Muscle of back (tissue), 3 donors: ENCODE measurements at regions not wholly inside any gene's neighbourhood (a gene's known extent, or its start where the extent isn't known, plus 50 kb on each side); places are given as distances from the start of the nearest gene placed in this dataset.
"Not testable (repeated sequence)": the region's sequence is repeated elsewhere in the genome, so short reads cannot be mapped to it uniquely, and the experiment has no call there.

ENCODE experiments used
- DNase-seq, 3 donors: peaks; one replicate each; pipeline versions ENCODE4 v3.0.0 to v3.0.0-alpha.2; 2013

DNA sequence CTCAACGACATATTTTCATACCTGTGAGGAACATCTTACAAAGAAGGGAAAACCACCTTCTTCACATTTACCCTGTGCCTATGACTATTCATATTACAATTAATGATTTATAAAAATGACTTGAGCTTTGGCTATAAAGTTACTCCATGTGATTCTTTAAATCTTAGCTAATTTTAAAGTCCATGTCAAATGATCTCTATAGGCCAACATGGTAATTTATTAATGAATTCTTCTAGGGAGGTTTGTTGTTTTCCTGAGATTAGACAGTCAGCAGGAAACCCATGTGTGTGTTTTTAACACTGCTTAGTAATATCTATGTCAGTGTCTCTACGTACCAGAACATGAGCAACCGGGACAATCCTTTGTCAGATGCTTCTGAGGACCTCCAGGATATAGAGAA, 307.3 kb downstream of the IPMK start:
- no peak for DNase-seq

DNA sequence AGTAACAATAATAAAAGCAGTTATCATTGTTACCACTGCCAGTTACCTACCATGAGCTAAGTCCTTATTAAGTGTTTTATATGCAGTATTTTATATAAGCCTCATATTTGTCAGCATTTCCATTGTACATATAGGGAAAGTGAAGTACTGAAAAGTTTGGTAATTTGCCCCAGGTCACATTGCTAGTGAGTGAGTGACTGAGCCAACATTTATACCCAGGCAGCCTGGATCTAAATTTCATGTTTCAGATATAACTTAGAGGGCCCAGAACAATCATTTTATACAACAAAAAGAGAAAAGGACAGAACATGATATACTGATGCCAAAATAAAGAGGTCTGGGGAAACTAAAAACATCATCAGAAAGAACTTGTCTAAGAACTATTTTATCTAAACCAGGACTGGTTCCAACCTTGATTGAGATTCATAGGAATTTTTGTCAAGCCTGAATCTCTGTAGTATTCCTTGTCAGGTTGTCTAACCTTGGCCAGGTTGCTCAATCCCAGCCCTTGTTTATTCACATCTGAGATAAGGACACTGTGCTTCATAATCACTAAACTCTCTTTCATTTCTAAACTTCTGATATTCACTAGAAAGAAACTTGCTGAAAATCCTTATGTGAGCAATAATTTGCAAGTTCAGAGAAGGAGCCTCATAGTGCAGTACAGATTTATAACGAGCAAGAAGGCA, 308.2 kb downstream of the IPMK start:
- no peak for DNase-seq

DNA sequence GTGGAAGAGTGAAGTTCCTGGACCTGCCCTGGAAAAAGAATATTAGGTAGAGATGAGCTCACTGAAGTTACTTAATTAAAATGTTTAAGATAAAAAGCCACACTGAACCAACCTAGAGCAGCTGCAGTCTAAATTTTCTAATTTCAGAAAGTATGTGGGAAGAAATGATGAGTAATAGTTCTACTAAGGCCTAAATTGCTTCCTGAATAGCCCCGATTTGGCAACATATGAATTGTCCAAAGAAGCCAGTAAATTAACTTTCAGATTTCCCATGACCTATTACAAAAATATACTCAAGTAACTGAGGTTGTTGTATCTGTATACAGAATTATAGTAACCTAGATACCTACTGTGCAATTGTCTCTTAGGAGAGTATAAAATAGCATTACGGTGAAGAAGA, 312.6 kb downstream of the IPMK start:
- DNase-seq = no peak

DNA sequence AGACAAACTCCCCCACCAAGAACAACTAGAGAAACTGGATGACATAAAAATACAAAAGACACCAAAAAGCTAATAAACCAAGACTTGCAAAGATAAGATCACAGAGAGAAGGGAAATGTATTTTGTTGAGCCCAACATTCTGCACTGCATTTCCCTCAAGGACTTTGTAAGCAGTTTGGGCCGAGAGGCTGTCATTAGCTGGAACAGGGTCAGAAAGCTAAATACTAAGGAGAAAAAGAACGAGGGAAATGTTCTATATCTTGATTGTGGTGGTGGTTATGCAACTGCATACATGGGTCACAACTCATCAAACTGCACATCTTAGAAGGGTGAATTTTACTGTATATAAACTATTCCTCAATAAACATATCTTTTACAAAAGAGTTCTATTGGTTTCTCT, 315.0 kb downstream of the IPMK start:
- DNase-seq = peak in 2 of 3 donors; percentile 3 to 13

DNA sequence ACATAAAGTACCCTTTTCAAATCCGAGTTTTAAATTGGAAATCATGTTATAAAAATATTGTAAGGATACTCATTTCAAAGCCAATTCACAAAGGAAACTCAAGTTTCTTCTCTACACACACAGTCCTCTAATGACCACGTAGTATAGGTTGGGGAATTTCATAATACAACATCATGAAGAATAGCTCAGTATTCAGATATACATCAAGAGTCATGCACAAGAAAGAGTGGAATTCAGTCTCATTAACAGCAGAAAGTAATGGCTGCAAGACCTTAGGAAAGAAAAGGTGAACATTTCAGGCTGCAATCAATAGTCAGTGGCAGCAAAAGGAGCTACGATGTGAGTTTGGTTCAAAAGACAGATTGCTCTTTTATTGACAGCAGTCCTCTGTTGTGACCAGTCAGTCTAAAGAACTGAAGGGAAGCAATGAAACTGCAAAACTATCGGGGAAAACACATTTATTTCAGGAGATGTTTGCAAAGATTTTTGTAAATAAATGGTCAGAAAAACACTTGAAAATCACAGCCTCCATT, 317.2 kb downstream of the IPMK start:
- DNase-seq = no peak

DNA sequence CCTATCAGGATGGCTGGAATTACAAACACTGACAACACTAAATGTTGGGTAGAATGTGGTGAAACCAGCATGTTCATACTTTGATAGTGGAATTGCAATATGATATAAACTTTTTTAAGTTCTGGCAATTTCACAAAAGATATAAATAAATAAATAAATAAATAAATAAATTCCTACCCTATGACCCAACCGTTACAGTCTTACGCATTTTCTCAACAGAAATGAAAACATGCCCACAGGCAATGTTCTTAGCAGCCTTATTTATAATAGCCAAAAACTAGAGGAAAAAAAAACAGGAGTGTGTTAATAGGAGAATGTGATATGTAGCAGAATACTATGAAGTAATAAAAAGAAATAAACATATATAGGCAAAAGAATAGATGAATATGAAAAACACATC, 318.9 kb downstream of the IPMK start:
- no peak for DNase-seq

DNA sequence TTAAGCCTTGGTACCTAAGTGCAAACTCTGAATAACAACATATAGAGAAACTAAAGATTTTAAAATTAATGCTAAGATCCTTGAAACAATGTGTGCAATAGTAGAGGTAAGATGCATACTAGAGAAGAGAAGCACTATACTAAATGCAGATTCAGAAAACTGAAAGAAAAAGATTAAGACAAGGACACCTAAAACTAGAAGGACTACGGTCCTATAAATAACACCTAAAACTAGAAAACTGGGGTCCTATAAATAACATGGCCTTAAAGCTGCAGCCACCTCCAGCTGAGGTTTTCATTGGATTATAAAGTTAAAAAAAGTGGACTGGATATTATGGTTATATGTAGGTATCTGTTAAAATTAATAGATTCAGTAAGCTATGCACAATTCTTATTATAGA, 320.9 kb downstream of the IPMK start:
- DNase-seq = no peak

DNA sequence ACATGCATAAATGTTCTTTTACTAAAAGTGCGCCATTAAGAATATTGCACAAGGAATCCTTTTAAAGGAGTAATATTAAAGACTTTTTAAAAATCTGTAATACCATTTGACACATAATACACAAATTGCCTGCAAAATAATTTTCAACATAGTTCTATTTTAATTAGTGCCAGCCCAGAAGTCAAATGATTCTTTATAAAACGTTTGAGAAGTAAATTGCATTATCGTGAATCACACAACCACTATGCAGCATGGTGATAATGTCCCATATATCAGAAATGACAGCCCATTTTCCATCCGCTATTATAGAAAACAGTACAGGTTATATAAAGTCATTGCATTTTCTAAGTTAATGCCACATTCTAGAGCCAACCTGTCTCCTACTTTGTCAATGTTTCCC, 324.0 kb downstream of the IPMK start:
- no peak for DNase-seq

DNA sequence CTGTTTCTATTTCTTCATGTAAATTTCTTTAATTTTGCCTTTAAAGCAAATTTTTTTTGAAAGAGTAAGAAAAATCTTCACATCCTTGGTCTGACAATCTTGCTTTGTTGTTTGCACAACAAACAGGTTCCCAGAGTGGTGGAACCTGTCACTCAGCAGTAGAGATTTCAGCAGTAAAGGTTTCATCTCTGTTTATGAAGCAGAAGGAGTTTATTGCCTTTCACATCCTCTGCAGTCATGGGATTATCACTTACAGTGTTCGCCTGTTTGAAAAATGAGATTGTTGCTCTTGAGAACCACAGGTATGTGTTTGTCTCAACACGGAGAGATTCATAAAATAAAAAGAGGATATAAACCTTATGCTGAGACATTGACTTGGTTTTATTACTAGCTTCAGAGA, 342.6 kb downstream of the IPMK start:
- no peak for DNase-seq

DNA sequence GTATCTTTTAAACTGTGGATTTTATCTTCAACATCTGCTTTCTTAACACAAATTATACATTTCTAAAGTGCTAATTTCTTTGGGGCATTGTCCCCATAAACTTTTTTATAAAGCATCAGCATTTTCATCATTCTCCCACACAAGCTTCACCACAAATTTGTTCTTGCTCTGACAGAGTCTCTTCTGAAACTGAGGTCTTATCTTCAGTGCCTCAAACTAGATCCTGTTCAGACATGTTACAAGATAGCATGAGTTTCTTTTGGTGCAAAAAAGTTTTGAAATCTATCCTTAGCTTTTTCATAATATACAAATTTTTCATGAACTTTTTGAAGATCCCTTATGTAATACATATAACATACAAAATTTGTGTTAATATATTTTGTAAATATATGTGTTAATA, 346.6 kb downstream of the IPMK start:
- no peak for DNase-seq

DNA sequence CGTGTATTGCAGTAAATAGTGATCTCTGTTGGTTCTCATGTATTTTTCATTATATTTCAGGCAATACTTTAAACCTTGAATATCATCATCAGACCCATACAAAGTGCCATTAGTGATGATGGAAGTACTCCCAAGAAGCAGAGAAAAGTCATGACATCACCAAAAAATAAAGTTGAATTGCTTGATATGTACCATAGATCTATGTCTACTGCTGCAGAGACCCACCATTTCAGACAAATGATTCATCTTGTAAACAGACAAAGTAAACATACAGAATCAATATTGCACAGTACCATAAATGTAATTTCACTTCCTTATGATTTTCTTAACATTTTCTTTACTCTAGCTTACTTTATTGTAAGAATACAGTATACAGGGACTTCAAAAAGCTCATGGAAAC, 347.8 kb downstream of the IPMK start:
- no peak for DNase-seq

DNA sequence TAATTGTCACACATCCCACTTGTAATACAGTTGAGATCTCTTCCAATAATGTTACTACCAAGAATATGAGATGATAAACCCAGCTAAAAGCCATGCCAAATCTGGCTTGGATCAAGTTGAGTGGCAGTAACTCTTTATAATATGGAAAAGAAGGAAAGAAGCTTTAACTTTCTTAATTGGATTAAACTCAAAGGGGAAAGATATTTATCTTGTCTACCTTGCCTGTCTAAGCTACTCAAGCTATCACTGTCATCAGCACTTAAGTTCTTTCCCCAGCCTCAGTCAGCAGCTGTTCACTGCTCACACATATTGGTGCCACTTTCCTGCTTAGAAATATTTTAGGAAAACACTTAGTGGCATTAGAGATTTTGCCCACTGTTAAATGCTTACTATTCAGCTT, 350.7 kb downstream of the IPMK start:
- DNase-seq = no peak

DNA sequence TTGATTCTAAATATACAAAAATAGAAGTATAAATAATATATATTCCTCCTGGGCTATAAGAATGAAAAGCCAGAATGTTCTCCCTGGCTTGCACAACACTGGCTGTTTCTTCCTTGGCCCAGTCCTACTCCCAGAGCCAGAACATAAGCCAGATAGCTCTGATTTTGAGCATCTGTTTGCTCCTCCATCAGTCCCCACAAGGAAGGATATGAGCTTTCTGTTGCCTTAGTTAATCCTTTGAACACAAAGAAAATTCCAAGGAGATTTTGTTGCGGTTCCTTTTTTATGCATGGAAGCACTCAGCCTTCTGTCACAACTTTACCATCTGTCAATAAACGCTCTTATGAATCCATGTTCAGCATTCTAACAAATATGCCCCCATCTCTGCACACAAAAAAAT, 361.8 kb downstream of the IPMK start:
- peak; percentile 18 to 72 (median 28) for DNase-seq

DNA sequence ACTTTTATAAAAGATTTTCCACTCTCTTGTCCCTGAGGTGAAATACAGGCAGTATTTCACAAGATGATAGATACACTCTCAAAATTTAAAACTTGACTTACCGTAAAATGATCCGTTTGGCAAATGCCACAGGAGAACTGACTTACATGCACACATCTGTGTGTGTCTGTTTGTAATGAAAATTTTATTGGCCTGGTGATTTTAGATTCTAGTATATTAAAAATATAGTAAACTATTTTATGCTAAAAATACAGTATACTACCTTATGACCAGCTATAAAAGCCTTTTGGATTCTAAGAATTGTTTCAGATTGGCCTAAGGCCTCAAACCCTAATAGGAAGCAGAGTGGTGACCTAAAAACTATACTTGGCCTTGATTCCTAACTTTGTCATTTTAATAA, 362.7 kb downstream of the IPMK start:
- DNase-seq = peak; percentile 9 to 57 (median 31)

DNA sequence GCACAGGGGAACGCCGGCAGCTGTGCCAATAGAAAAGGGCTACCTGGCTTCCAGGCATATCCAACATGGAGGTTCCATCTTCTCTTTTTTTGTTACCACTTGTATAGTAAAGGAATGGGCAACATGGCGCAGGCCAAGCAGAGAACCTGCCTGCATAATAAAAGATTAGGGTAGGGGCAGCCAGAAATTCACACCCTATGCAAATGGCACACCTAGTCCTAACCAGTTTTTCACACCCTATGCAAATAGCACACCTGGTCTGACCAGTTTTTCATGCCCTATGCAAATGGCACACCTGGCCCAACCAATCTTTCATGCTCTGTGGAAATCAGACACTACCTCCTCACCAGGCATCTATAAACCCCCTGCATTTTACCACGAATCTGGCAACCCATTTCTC, 369.5 kb downstream of the IPMK start:
- no peak for DNase-seq

DNA sequence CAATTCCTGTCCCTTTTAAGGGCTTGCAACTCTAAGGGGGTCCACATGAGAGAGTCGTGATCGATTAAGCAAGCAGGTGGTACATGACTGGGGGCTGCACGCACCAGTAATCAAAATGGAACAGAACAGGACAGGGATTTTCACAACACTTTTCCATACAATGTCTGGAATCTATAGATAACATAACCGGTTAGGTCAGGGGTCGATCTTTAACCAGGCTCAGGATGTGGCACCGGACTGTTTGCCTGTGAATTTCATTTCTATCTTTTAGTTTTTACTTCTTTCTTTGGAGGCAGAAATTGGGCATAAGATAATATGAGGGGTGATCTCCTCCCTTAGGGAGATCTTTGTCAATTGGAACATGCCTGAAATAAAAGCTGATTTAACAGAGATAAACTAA, 370.1 kb downstream of the IPMK start:
- DNase-seq = no peak

DNA sequence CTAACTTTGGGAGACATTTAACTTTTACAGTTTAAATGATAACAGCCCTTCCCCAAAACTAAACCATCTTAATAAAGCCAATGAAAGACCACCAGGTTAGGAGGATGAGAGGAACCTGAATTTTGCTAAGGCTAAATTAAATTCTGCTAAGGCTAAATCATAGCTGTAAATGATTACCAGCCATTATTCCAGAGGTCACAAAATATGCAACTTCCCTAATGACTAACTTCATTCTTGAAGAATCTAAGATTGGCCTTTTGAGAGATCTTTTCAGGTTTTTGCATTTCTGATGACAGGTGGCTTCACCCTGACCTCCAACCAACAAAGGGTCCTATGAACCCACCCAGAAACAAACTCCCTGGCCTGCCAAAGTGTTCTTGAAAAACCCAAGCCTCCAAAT, 373.3 kb downstream of the IPMK start:
- DNase-seq = no peak

DNA sequence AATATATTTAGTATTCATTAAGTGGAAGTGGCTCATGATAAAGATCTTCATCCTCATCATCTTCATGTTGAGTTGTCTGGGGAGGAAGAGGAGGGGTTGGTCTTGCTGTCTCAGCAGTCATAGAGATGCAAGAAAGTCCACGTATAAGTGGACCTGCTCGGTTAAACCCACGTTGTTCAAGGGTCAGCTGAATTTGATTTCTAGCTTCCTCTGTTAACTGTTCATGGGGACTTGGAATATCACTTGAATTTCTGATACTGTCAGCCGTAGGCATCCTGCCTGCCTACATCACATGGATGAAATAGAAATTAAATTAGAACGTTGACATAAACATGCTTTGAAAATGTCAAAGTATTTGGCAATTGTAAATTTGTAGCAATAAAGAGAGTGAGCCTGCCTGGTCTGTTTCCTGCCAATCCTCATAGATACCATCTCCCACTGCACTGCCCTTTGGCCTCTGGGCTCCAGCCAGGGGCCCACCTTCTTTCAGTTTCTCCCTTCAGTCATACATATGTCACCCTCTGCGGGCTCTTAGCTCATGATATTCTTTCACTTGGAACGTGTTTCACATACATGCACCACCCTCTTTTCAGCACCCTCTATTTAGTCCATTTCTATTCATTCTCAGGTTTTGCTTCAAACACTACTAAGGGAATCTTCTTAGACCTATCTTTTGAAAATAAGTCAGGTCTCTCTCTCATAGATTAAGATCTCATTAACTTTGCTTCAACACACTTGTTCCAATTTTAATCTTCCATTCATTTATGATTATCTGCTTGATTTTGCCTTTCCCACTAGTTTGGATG, 376.3 kb downstream of the IPMK start:
- no peak for DNase-seq

DNA sequence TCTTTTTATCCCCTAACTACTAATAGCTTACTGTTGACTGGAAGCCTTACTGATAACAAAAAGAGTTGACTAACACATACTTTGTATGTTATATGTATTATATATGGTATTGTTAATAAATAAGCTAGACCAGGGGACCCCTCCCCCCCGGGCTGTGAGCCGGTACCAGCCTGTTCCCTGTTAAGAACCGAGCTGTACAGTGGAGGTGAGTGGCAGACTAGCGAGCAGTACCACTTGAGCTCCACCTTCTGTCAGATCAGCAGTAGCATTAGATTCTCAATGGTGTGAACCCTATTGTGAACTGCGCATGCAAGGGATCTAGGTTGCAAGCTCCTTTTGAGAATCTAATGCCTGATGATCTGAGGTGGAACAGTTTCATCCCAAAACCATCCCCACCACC, 377.0 kb downstream of the IPMK start:
- no peak for DNase-seq

DNA sequence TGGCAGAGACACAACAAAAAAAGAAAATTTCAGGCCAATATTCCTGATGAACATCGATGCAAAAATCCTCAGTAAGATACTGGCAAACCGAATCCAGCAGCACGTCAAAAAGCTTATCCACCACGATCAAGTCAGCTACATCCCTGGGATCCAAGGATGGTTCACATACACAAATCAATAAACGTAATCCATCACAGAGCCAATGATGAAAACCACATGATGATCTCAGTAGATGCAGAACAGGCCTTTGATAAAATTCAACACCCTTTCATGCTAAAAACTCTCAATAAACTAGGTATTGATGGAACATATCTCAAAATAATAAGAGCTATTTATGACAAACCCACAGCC, 382.1 kb downstream of the IPMK start:
- DNase-seq = not testable (repeated sequence)

DNA sequence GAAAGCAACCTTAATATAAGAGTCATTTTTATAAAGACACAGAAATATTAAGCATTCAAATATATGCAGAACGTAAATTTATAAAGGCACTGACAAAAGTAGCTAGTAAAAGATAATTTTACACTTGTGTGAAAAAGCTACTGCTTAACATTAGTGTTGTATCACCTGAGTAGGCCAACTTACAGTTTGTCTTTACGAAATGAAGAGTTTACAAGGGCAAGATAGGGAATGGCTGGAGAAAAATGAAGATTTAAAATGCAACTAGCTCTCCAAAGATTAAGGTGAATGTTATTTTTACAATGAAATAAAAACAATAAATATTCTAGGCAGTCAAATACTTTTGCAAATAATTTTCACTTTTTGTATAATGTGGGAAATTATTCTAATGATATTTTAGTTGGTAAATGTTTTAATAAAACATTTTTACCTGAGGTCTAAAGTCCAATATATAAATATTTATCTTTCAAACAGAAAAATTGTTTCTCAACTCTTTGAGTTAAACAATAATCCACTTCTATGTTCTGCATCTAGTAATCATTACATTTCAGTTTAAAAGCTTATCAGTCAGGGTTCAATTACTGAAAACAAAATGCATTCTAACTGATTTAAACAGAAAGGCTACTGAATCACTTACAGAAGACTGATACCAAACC, 382.6 kb downstream of the IPMK start:
- no peak for DNase-seq

DNA sequence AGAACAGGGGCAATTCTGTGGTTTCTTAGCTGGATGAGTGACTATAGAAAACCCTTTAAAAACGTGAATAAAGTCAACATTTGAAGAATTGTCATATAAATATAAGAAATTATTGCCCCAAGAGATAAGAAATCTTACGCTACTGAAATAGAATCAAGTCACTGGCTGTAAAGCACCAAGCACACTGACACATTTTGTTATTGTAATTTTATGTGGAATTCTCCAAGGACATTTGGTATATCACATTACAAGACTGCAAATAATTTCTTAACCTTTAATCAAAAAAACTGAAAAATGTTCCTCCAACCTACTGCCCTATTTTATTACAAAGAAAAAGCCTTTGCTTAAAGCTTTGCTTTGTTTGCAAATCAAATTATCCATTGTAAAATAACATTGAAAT, 383.3 kb downstream of the IPMK start:
- DNase-seq = no peak
